ENCODE measurements at regions not wholly inside any gene's neighbourhood (a gene's known extent, or its start where the extent isn't known, plus 50 kb on each side); places are given as distances from the start of the nearest gene placed in this dataset.
"Not testable (repeated sequence)": the region's sequence is repeated elsewhere in the genome, so short reads cannot be mapped to it uniquely, and the experiment has no call there.

- Mint-ChIP-seq H3K4me3 (ENCODE audit: unreplicated experiment) (no peak overlapping the region), H3K27ac (ENCODE audit: unreplicated experiment) (no peak overlapping the region), H3K9me3 (ENCODE audit: unreplicated experiment) (peaks cover 14% of the 10 kb centered on the region), H3K4me1 (ENCODE audit: low read depth, unreplicated experiment) (no peaks in the 10 kb centered on the region), H3K27me3 (ENCODE audit: low read depth, unreplicated experiment) (no peaks in the 10 kb centered on the region), H3K36me3 (ENCODE audit: low read depth, unreplicated experiment) (peaks cover 4% of the 10 kb centered on the region)
- Histone ChIP-seq H3K9me3 (ENCODE audit: insufficient read depth, low read depth, low read length) (peaks cover 4% of the 10 kb centered on the region), H2AFZ (ENCODE audit: low read depth, low read length) (no peak overlapping the region), H3K4me2 (ENCODE audit: low read length) (no peak overlapping the region), H3K79me2 (ENCODE audit: insufficient read depth, low read length) (no peaks in the 10 kb centered on the region), H3K27ac (ENCODE audit: low read depth, low read length) (no peak overlapping the region), H3K27me3 (ENCODE audit: insufficient read depth, low read length) (no peaks in the 10 kb centered on the region), H3K36me3 (ENCODE audit: insufficient read depth, low read length) (no peaks in the 10 kb centered on the region), H4K20me1 (ENCODE audit: insufficient read depth, low read length) (no peaks in the 10 kb centered on the region), H3K4me3 (ENCODE audit: insufficient read depth, low read depth, low read length) (no peak overlapping the region), H3K9ac (ENCODE audit: low read length) (no peak overlapping the region), H3K4me1 (ENCODE audit: insufficient read depth, low read length) (no peaks in the 10 kb centered on the region)
- TF ChIP-seq CTCF (IDR thresholded peaks at IDR 0.05; ENCODE audit: insufficient read depth, low read depth, low read length), result no peak
- TF ChIP-seq EZH2 (IDR thresholded peaks at IDR 0.05; ENCODE audit: insufficient read depth, low read length), result no peak
- DNase-seq (ENCODE audit: low read depth), result no peak
- FAIRE-seq, result no peak
Observed at GRCh38 chr11:71171576-71171975, 80.8 kb downstream of the SHANK2 start.

- H3K9me3 ChIP-seq (ENCODE audit: insufficient read depth, low read depth, low read length), result peaks cover 4% of the 10 kb centered on the region
- no peaks in the 10 kb centered on the region for H3K4me1 ChIP-seq (ENCODE audit: insufficient read depth, low read length)
- H3K4me3 ChIP-seq (ENCODE audit: insufficient read depth, low read depth, low read length), result no peak overlapping the region
- no peak overlapping the region for H3K27ac Mint-ChIP-seq (ENCODE audit: unreplicated experiment)
- no peaks in the 10 kb centered on the region for H3K36me3 ChIP-seq (ENCODE audit: insufficient read depth, low read length)
- H3K27ac ChIP-seq (ENCODE audit: low read depth, low read length), result no peak overlapping the region
- no peaks in the 10 kb centered on the region for H3K79me2 ChIP-seq (ENCODE audit: insufficient read depth, low read length)
- H3K9me3 Mint-ChIP-seq (ENCODE audit: unreplicated experiment), result peaks cover 12% of the 10 kb centered on the region
- H3K27me3 Mint-ChIP-seq (ENCODE audit: low read depth, unreplicated experiment), result no peaks in the 10 kb centered on the region
- TF ChIP-seq EZH2 (IDR thresholded peaks at IDR 0.05; ENCODE audit: insufficient read depth, low read length), result no peak
- no peak for TF ChIP-seq CTCF (IDR thresholded peaks at IDR 0.05; ENCODE audit: insufficient read depth, low read depth, low read length)
- FAIRE-seq (no peak), DNase-seq (ENCODE audit: low read depth) (no peak)
- H4K20me1 ChIP-seq (ENCODE audit: insufficient read depth, low read length), result no peaks in the 10 kb centered on the region
- H3K4me2 ChIP-seq (ENCODE audit: low read length), result no peak overlapping the region
- H3K9ac ChIP-seq (ENCODE audit: low read length), result no peak overlapping the region
- peaks cover 6% of the 10 kb centered on the region for H3K36me3 Mint-ChIP-seq (ENCODE audit: low read depth, unreplicated experiment)
- H2AFZ ChIP-seq (ENCODE audit: low read depth, low read length), result no peak overlapping the region
- no peak overlapping the region for H3K4me3 Mint-ChIP-seq (ENCODE audit: unreplicated experiment)
- H3K4me1 Mint-ChIP-seq (ENCODE audit: low read depth, unreplicated experiment), result no peaks in the 10 kb centered on the region
- H3K27me3 ChIP-seq (ENCODE audit: insufficient read depth, low read length), result no peaks in the 10 kb centered on the region
Observed at GRCh38 chr11:71170624-71171423, 81.6 kb downstream of the SHANK2 start.

- Mint-ChIP-seq H3K27me3 (ENCODE audit: low read depth, unreplicated experiment) (peaks cover 2% of the 10 kb centered on the region), H3K9me3 (ENCODE audit: unreplicated experiment) (peaks cover 10% of the 10 kb centered on the region), H3K4me3 (ENCODE audit: unreplicated experiment) (no peak overlapping the region), H3K4me1 (ENCODE audit: low read depth, unreplicated experiment) (no peaks in the 10 kb centered on the region), H3K27ac (ENCODE audit: unreplicated experiment) (no peak overlapping the region), H3K36me3 (ENCODE audit: low read depth, unreplicated experiment) (peaks cover 4% of the 10 kb centered on the region)
- no peaks in the 10 kb centered on the region for H4K20me1 ChIP-seq (ENCODE audit: insufficient read depth, low read length)
- H3K79me2 ChIP-seq (ENCODE audit: insufficient read depth, low read length), result no peaks in the 10 kb centered on the region
- H3K4me1 ChIP-seq (ENCODE audit: insufficient read depth, low read length), result no peaks in the 10 kb centered on the region
- no peak overlapping the region for H3K27ac ChIP-seq (ENCODE audit: low read depth, low read length)
- no peaks in the 10 kb centered on the region for H3K27me3 ChIP-seq (ENCODE audit: insufficient read depth, low read length)
- H3K9ac ChIP-seq (ENCODE audit: low read length), result no peak overlapping the region
- no peak overlapping the region for H2AFZ ChIP-seq (ENCODE audit: low read depth, low read length)
- H3K4me3 ChIP-seq (ENCODE audit: insufficient read depth, low read depth, low read length), result no peak overlapping the region
- FAIRE-seq (no peak), DNase-seq (ENCODE audit: low read depth) (no peak)
- TF ChIP-seq CTCF (IDR thresholded peaks at IDR 0.05; ENCODE audit: insufficient read depth, low read depth, low read length) (no peak), EZH2 (IDR thresholded peaks at IDR 0.05; ENCODE audit: insufficient read depth, low read length) (no peak)
- no peak overlapping the region for H3K4me2 ChIP-seq (ENCODE audit: low read length)
- peaks cover 4% of the 10 kb centered on the region for H3K9me3 ChIP-seq (ENCODE audit: insufficient read depth, low read depth, low read length)
- H3K36me3 ChIP-seq (ENCODE audit: insufficient read depth, low read length), result no peaks in the 10 kb centered on the region
Observed at GRCh38 chr11:71169313-71169712, 83.1 kb downstream of the SHANK2 start.

- H3K36me3 Mint-ChIP-seq (ENCODE audit: low read depth, unreplicated experiment); FAIRE-seq; H3K4me3 Mint-ChIP-seq (ENCODE audit: unreplicated experiment): not testable (repeated sequence)
Observed at GRCh38 chr11:71167814-71168213, 84.6 kb downstream of the SHANK2 start.

More at GRCh38 chr11:71167814-71168213, 84.6 kb downstream of the SHANK2 start:
- not testable (repeated sequence) for H2AFZ ChIP-seq (ENCODE audit: low read depth, low read length); H3K9me3 ChIP-seq (ENCODE audit: insufficient read depth, low read depth, low read length); H4K20me1 ChIP-seq (ENCODE audit: insufficient read depth, low read length); H3K4me1 ChIP-seq (ENCODE audit: insufficient read depth, low read length); DNase-seq (ENCODE audit: low read depth); H3K79me2 ChIP-seq (ENCODE audit: insufficient read depth, low read length); H3K27me3 Mint-ChIP-seq (ENCODE audit: low read depth, unreplicated experiment); H3K36me3 ChIP-seq (ENCODE audit: insufficient read depth, low read length); H3K4me1 Mint-ChIP-seq (ENCODE audit: low read depth, unreplicated experiment); H3K27me3 ChIP-seq (ENCODE audit: insufficient read depth, low read length); H3K4me3 ChIP-seq (ENCODE audit: insufficient read depth, low read depth, low read length); H3K4me2 ChIP-seq (ENCODE audit: low read length); H3K27ac ChIP-seq (ENCODE audit: low read depth, low read length); H3K9me3 Mint-ChIP-seq (ENCODE audit: unreplicated experiment); H3K27ac Mint-ChIP-seq (ENCODE audit: unreplicated experiment); H3K9ac ChIP-seq (ENCODE audit: low read length)
